ENCODE measurements at regions not wholly inside any gene's neighbourhood (a gene's known extent, or its start where the extent isn't known, plus 50 kb on each side); places are given as distances from the start of the nearest gene placed in this dataset.

- Histone ChIP-seq H3K9ac (ENCODE audit: low read depth in 1 of 3, low read length in 3 of 3) (no peak overlapping the region), H3K4me1 (ENCODE audit: control insufficient read depth in 3 of 3, insufficient read depth in 3 of 3, low read length in 3 of 3) (no peaks in the 10 kb centered on the region), H3K27ac (ENCODE audit: low read depth, low read length) (no peak overlapping the region), H3K4me3 (ENCODE audit: low read length in 3 of 3) (no peak overlapping the region), H3K36me3 (ENCODE audit: control insufficient read depth in 3 of 3, insufficient read depth in 3 of 3, low read length in 3 of 3) (no peaks in the 10 kb centered on the region), H3K9me3 (ENCODE audit: control insufficient read depth in 3 of 3, low read length in 3 of 3) (no peaks in the 10 kb centered on the region), H3K27me3 (ENCODE audit: control insufficient read depth in 3 of 3, insufficient read depth in 3 of 3, low read length in 3 of 3) (no peaks in the 10 kb centered on the region)
These were observed 197.0 kb downstream of the SEC61B start for GRCh38 chr9:99419070-99419469.

GRCh38 chr9:99421369-99421768 lies 199.3 kb downstream of the SEC61B start:
- Histone ChIP-seq H3K4me1 (ENCODE audit: control insufficient read depth in 3 of 3, insufficient read depth in 3 of 3, low read length in 3 of 3) (no peaks in the 10 kb centered on the region), H3K27ac (ENCODE audit: low read depth, low read length) (no peak overlapping the region), H3K4me3 (ENCODE audit: low read length in 3 of 3) (no peak overlapping the region), H3K27me3 (ENCODE audit: control insufficient read depth in 3 of 3, insufficient read depth in 3 of 3, low read length in 3 of 3) (no peaks in the 10 kb centered on the region), H3K36me3 (ENCODE audit: control insufficient read depth in 3 of 3, insufficient read depth in 3 of 3, low read length in 3 of 3) (no peaks in the 10 kb centered on the region), H3K9ac (ENCODE audit: low read depth in 1 of 3, low read length in 3 of 3) (no peak overlapping the region), H3K9me3 (ENCODE audit: control insufficient read depth in 3 of 3, low read length in 3 of 3) (no peaks in the 10 kb centered on the region)

GRCh38 chr9:99425124-99425523 lies 203.0 kb downstream of the SEC61B start:
- Histone ChIP-seq H3K27me3 (ENCODE audit: control insufficient read depth in 3 of 3, insufficient read depth in 3 of 3, low read length in 3 of 3) (no peaks in the 10 kb centered on the region), H3K9ac (ENCODE audit: low read depth in 1 of 3, low read length in 3 of 3) (no peak overlapping the region), H3K27ac (ENCODE audit: low read depth, low read length) (no peak overlapping the region), H3K36me3 (ENCODE audit: control insufficient read depth in 3 of 3, insufficient read depth in 3 of 3, low read length in 3 of 3) (no peaks in the 10 kb centered on the region), H3K9me3 (ENCODE audit: control insufficient read depth in 3 of 3, low read length in 3 of 3) (no peaks in the 10 kb centered on the region), H3K4me1 (ENCODE audit: control insufficient read depth in 3 of 3, insufficient read depth in 3 of 3, low read length in 3 of 3) (no peaks in the 10 kb centered on the region), H3K4me3 (ENCODE audit: low read length in 3 of 3) (no peak overlapping the region)

GRCh38 chr9:99425923-99426842 lies 204.1 kb downstream of the SEC61B start:
- Histone ChIP-seq H3K4me3 (ENCODE audit: low read length in 3 of 3) (no peak overlapping the region), H3K4me1 (ENCODE audit: control insufficient read depth in 3 of 3, insufficient read depth in 3 of 3, low read length in 3 of 3) (no peaks in the 10 kb centered on the region), H3K27me3 (ENCODE audit: control insufficient read depth in 3 of 3, insufficient read depth in 3 of 3, low read length in 3 of 3) (no peaks in the 10 kb centered on the region), H3K27ac (ENCODE audit: low read depth, low read length) (no peak overlapping the region), H3K9ac (ENCODE audit: low read depth in 1 of 3, low read length in 3 of 3) (no peak overlapping the region), H3K36me3 (ENCODE audit: control insufficient read depth in 3 of 3, insufficient read depth in 3 of 3, low read length in 3 of 3) (no peaks in the 10 kb centered on the region), H3K9me3 (ENCODE audit: control insufficient read depth in 3 of 3, low read length in 3 of 3) (no peaks in the 10 kb centered on the region)

GRCh38 chr9:99427260-99427659 lies 205.2 kb downstream of the SEC61B start:
- Histone ChIP-seq H3K36me3 (ENCODE audit: control insufficient read depth in 3 of 3, insufficient read depth in 3 of 3, low read length in 3 of 3) (no peaks in the 10 kb centered on the region), H3K4me3 (ENCODE audit: low read length in 3 of 3) (no peak overlapping the region), H3K4me1 (ENCODE audit: control insufficient read depth in 3 of 3, insufficient read depth in 3 of 3, low read length in 3 of 3) (no peaks in the 10 kb centered on the region), H3K27ac (ENCODE audit: low read depth, low read length) (no peak overlapping the region), H3K27me3 (ENCODE audit: control insufficient read depth in 3 of 3, insufficient read depth in 3 of 3, low read length in 3 of 3) (no peaks in the 10 kb centered on the region), H3K9ac (ENCODE audit: low read depth in 1 of 3, low read length in 3 of 3) (no peak overlapping the region), H3K9me3 (ENCODE audit: control insufficient read depth in 3 of 3, low read length in 3 of 3) (no peaks in the 10 kb centered on the region)

- Histone ChIP-seq H3K9ac (ENCODE audit: low read depth in 1 of 3, low read length in 3 of 3) (no peak overlapping the region), H3K4me3 (ENCODE audit: low read length in 3 of 3) (no peak overlapping the region), H3K36me3 (ENCODE audit: control insufficient read depth in 3 of 3, insufficient read depth in 3 of 3, low read length in 3 of 3) (no peaks in the 10 kb centered on the region), H3K9me3 (ENCODE audit: control insufficient read depth in 3 of 3, low read length in 3 of 3) (no peaks in the 10 kb centered on the region), H3K27me3 (ENCODE audit: control insufficient read depth in 3 of 3, insufficient read depth in 3 of 3, low read length in 3 of 3) (no peaks in the 10 kb centered on the region), H3K27ac (ENCODE audit: low read depth, low read length) (no peak overlapping the region), H3K4me1 (ENCODE audit: control insufficient read depth in 3 of 3, insufficient read depth in 3 of 3, low read length in 3 of 3) (peaks cover 0 to 4% (median 0%) of the 10 kb centered on the region in 3 donors)
These were observed 208.2 kb downstream of the SEC61B start for GRCh38 chr9:99430301-99430700.

GRCh38 chr9:99431103-99431502 lies 209.0 kb downstream of the SEC61B start:
- no peaks in the 10 kb centered on the region for H3K9me3 ChIP-seq (ENCODE audit: control insufficient read depth in 3 of 3, low read length in 3 of 3)
- no peak overlapping the region for H3K9ac ChIP-seq (ENCODE audit: low read depth in 1 of 3, low read length in 3 of 3)
- no peak overlapping the region for H3K4me3 ChIP-seq (ENCODE audit: low read length in 3 of 3)
- peaks cover 0 to 4% (median 0%) of the 10 kb centered on the region in 3 donors for H3K4me1 ChIP-seq (ENCODE audit: control insufficient read depth in 3 of 3, insufficient read depth in 3 of 3, low read length in 3 of 3)
- no peak overlapping the region for H3K27ac ChIP-seq (ENCODE audit: low read depth, low read length)
- no peaks in the 10 kb centered on the region for H3K27me3 ChIP-seq (ENCODE audit: control insufficient read depth in 3 of 3, insufficient read depth in 3 of 3, low read length in 3 of 3)
- H3K36me3 ChIP-seq (ENCODE audit: control insufficient read depth in 3 of 3, insufficient read depth in 3 of 3, low read length in 3 of 3) = no peaks in the 10 kb centered on the region

GRCh38 chr9:99432075-99432474 lies 210.0 kb downstream of the SEC61B start:
- Histone ChIP-seq H3K27ac (ENCODE audit: low read depth, low read length) (no peak overlapping the region), H3K4me3 (ENCODE audit: low read length in 3 of 3) (no peak overlapping the region), H3K27me3 (ENCODE audit: control insufficient read depth in 3 of 3, insufficient read depth in 3 of 3, low read length in 3 of 3) (no peaks in the 10 kb centered on the region), H3K36me3 (ENCODE audit: control insufficient read depth in 3 of 3, insufficient read depth in 3 of 3, low read length in 3 of 3) (no peaks in the 10 kb centered on the region), H3K9me3 (ENCODE audit: control insufficient read depth in 3 of 3, low read length in 3 of 3) (no peaks in the 10 kb centered on the region), H3K4me1 (ENCODE audit: control insufficient read depth in 3 of 3, insufficient read depth in 3 of 3, low read length in 3 of 3) (peaks cover 0 to 4% (median 0%) of the 10 kb centered on the region in 3 donors), H3K9ac (ENCODE audit: low read depth in 1 of 3, low read length in 3 of 3) (no peak overlapping the region)

- H3K9me3 ChIP-seq (ENCODE audit: control insufficient read depth in 3 of 3, low read length in 3 of 3) = no peaks in the 10 kb centered on the region
- H3K4me1 ChIP-seq (ENCODE audit: control insufficient read depth in 3 of 3, insufficient read depth in 3 of 3, low read length in 3 of 3) = peaks cover 0 to 4% (median 0%) of the 10 kb centered on the region in 3 donors
- H3K27me3 ChIP-seq (ENCODE audit: control insufficient read depth in 3 of 3, insufficient read depth in 3 of 3, low read length in 3 of 3) = no peaks in the 10 kb centered on the region
- no peak overlapping the region for H3K4me3 ChIP-seq (ENCODE audit: low read length in 3 of 3)
- no peaks in the 10 kb centered on the region for H3K36me3 ChIP-seq (ENCODE audit: control insufficient read depth in 3 of 3, insufficient read depth in 3 of 3, low read length in 3 of 3)
- no peak overlapping the region for H3K9ac ChIP-seq (ENCODE audit: low read depth in 1 of 3, low read length in 3 of 3)
- H3K27ac ChIP-seq (ENCODE audit: low read depth, low read length) = no peak overlapping the region
These were observed 211.0 kb downstream of the SEC61B start for GRCh38 chr9:99433095-99433494.

GRCh38 chr9:99433555-99433954 lies 211.5 kb downstream of the SEC61B start:
- Histone ChIP-seq H3K9me3 (ENCODE audit: control insufficient read depth in 3 of 3, low read length in 3 of 3) (no peaks in the 10 kb centered on the region), H3K27me3 (ENCODE audit: control insufficient read depth in 3 of 3, insufficient read depth in 3 of 3, low read length in 3 of 3) (no peaks in the 10 kb centered on the region), H3K9ac (ENCODE audit: low read depth in 1 of 3, low read length in 3 of 3) (no peak overlapping the region), H3K4me1 (ENCODE audit: control insufficient read depth in 3 of 3, insufficient read depth in 3 of 3, low read length in 3 of 3) (peaks cover 0 to 4% (median 0%) of the 10 kb centered on the region in 3 donors), H3K36me3 (ENCODE audit: control insufficient read depth in 3 of 3, insufficient read depth in 3 of 3, low read length in 3 of 3) (no peaks in the 10 kb centered on the region), H3K4me3 (ENCODE audit: low read length in 3 of 3) (no peak overlapping the region), H3K27ac (ENCODE audit: low read depth, low read length) (no peak overlapping the region)

Data from skeletal muscle tissue (tissue), 3 donors.